GM12891 (cell line): ENCODE measurements at regions not wholly inside any gene's neighbourhood (a gene's known extent, or its start where the extent isn't known, plus 50 kb on each side); places are given as distances from the start of the nearest gene placed in this dataset.

ENCODE experiments used
- POLR2A ChIP-seq: IDR thresholded peaks from 2 replicates; pipeline ENCODE4 v1.6.1; 2011; ENCODE audit warnings: low read depth, low read length, control low read depth
- POLR2AphosphoS5 ChIP-seq: IDR thresholded peaks from 2 replicates; pipeline ENCODE4 v1.6.1; 2011; ENCODE audit warnings: low read depth, low read length, control low read depth
- POU2F2 ChIP-seq: IDR thresholded peaks from 2 replicates; pipeline ENCODE4 v1.6.1; 2011; ENCODE audit warnings: low read depth, mild to moderate bottlenecking, control low read depth, low read length, moderate library complexity
- TAF1 ChIP-seq: IDR thresholded peaks from 2 replicates; pipeline ENCODE4 v1.6.1; 2011; ENCODE audit warnings: low read depth, low read length, control low read depth

DNA sequence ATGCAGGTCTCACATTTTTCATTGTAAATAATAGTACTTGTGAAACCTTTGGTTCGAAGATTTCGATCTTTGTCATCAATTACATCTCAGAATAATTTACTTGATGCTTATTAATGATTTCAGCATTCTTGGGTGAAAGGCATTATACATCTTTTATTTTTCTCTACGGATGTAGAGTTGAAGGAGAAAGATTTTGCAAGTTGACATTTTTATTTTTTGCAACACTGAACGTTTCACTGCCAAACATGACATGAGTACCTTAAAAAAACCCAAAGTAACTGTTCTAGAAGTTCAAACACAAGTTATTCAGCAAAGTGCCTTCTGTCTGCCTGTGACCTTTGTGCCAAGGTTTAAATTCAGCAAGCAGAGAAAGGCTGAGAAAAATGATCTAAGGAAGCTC, 97.3 kb upstream of the SGK1 start:
- TF ChIP-seq POLR2A (no peak), TAF1 (no peak), POLR2AphosphoS5 (no peak), POU2F2 (no peak)
